HG02885 (cell line): ENCODE measurements at regions not wholly inside any gene's neighbourhood (a gene's known extent, or its start where the extent isn't known, plus 50 kb on each side); places are given as distances from the start of the nearest gene placed in this dataset.

Experiments
- ATAC-seq: cut with Tn5 transposase; IDR thresholded peaks from one replicate; pipeline ENCODE4 v1.9.1; 2021; ENCODE audit warnings: mild to moderate bottlenecking; ENCODE audit not compliant: unreplicated experiment, poor library complexity

GRCh38 chr7:52897713-52898112 is 137.7 kb upstream of the POM121L12 start:
- no peak for ATAC-seq

- no peak for ATAC-seq
These were observed 138.1 kb upstream of the POM121L12 start for GRCh38 chr7:52897288-52897687.

GRCh38 chr7:52877240-52877639 is 158.2 kb upstream of the POM121L12 start:
- no peak for ATAC-seq

- ATAC-seq = no peak
These were observed 159.0 kb upstream of the POM121L12 start for GRCh38 chr7:52876402-52876801.

GRCh38 chr7:52863652-52864051 is 171.8 kb upstream of the POM121L12 start:
- no peak for ATAC-seq

GRCh38 chr7:52862321-52862720 is 173.1 kb upstream of the POM121L12 start:
- no peak for ATAC-seq

- no peak for ATAC-seq
These were observed 178.1 kb upstream of the POM121L12 start for GRCh38 chr7:52857367-52857766.

- ATAC-seq = no peak
These were observed 180.8 kb upstream of the POM121L12 start for GRCh38 chr7:52854681-52855080.

GRCh38 chr7:52851547-52851946 is 183.9 kb upstream of the POM121L12 start:
- no peak for ATAC-seq

- no peak for ATAC-seq
These were observed 192.0 kb upstream of the POM121L12 start for GRCh38 chr7:52843436-52843835.

- no peak for ATAC-seq
These were observed 193.1 kb upstream of the POM121L12 start for GRCh38 chr7:52842202-52842900.

GRCh38 chr7:52838981-52839411 is 196.4 kb upstream of the POM121L12 start:
- ATAC-seq = no peak

- ATAC-seq = no peak
These were observed 204.1 kb upstream of the POM121L12 start for GRCh38 chr7:52831321-52831720.

- no peak for ATAC-seq
These were observed 204.6 kb upstream of the POM121L12 start for GRCh38 chr7:52830801-52831200.

GRCh38 chr7:52826515-52827265 is 208.7 kb upstream of the POM121L12 start:
- ATAC-seq = no peak

- ATAC-seq = no peak
These were observed 209.8 kb upstream of the POM121L12 start for GRCh38 chr7:52825611-52826010.

- ATAC-seq = no peak
These were observed 223.9 kb upstream of the POM121L12 start for GRCh38 chr7:52811537-52811936.

GRCh38 chr7:52799817-52800216 is 235.6 kb upstream of the POM121L12 start:
- ATAC-seq = no peak

GRCh38 chr7:52797801-52798200 is 237.6 kb upstream of the POM121L12 start:
- no peak for ATAC-seq

GRCh38 chr7:52794621-52795020 is 240.8 kb upstream of the POM121L12 start:
- ATAC-seq = no peak

GRCh38 chr7:52791176-52791700 is 244.2 kb upstream of the POM121L12 start:
- no peak for ATAC-seq

GRCh38 chr7:52786174-52786573 is 249.3 kb upstream of the POM121L12 start:
- ATAC-seq = no peak
